Caco-2 (cell line): ENCODE measurements at regions not wholly inside any gene's neighbourhood (a gene's known extent, or its start where the extent isn't known, plus 50 kb on each side); places are given as distances from the start of the nearest gene placed in this dataset.

Experiments
- BruUV-seq: library from RNA; stranded (reverse); fragments of 400-500 nt; replicated peaks from 2 replicates; lab custom pipeline; 2021; lab: Mats Ljungman, UMichigan
- CTCF ChIA-PET: fragments of 300-600 bp; sonication (Branson Sonifier 250); formaldehyde crosslinking; loops from one replicate; lab custom pipeline; 2022; ENCODE audit warnings: antibody characterized with exemption; lab: Charles Lee
- POLR2A ChIA-PET: fragments of 300-600 bp; sonication (Branson Sonifier 250); formaldehyde crosslinking; loops from one replicate; lab custom pipeline; 2022; ENCODE audit warnings: antibody characterized with exemption; lab: Charles Lee
- DNase-seq, 2 experiments: peaks; one replicate each; pipeline versions ENCODE4 v3.0.0 to v3.0.0-alpha.2; 2020 to 2022
- H3K27me3 ChIP-seq: replicated peaks from 2 replicates; pipeline ENCODE4 v1.6.0; 2011; ENCODE audit warnings: low read length; ENCODE audit not compliant: control insufficient read depth, insufficient read depth
- H3K36me3 ChIP-seq: 2 replicates; pipeline ENCODE4 v1.5.1; 2011; ENCODE audit warnings: low read length; ENCODE audit not compliant: control insufficient read depth, insufficient read depth
- H3K4me1 ChIP-seq: fragments of 250-450 bp; sonication (Bioruptor Pico); 2 replicates; pipeline ENCODE4 v1.5.1; 2020; ENCODE audit warnings: mild to moderate bottlenecking
- H3K4me3 ChIP-seq: 2 replicates; pipeline ENCODE4 v1.5.1; 2011; ENCODE audit warnings: low read depth, mild to moderate bottlenecking, control low read depth, low read length
- H3K9me3 ChIP-seq: fragments of 250-450 bp; sonication (Bioruptor Pico); 2 replicates; pipeline ENCODE4 v1.5.1; 2020; ENCODE audit warnings: mild to moderate bottlenecking, moderate library complexity
- H3K27ac Mint-ChIP-seq: one replicate; pipeline ENCODE4 v1.8.0; 2022; ENCODE audit warnings: mixed read lengths; ENCODE audit not compliant: unreplicated experiment
- H3K27me3 Mint-ChIP-seq: one replicate; pipeline ENCODE4 v1.8.0; 2022; ENCODE audit warnings: mixed read lengths; ENCODE audit not compliant: insufficient read depth, unreplicated experiment
- H3K36me3 Mint-ChIP-seq: one replicate; pipeline ENCODE4 v1.8.0; 2022; ENCODE audit warnings: mild to moderate bottlenecking, mixed read lengths; ENCODE audit not compliant: insufficient read depth, unreplicated experiment
- H3K4me1 Mint-ChIP-seq: one replicate; pipeline ENCODE4 v1.8.0; 2022; ENCODE audit warnings: low read depth, mixed read lengths; ENCODE audit not compliant: unreplicated experiment
- H3K4me3 Mint-ChIP-seq: one replicate; pipeline ENCODE4 v1.8.0; 2022; ENCODE audit warnings: mild to moderate bottlenecking, moderate library complexity, mixed read lengths; ENCODE audit not compliant: unreplicated experiment
- H3K9me3 Mint-ChIP-seq: one replicate; pipeline ENCODE4 v1.8.0; 2022; ENCODE audit warnings: mixed read lengths; ENCODE audit not compliant: unreplicated experiment
- CTCF ChIP-seq, 2 experiments: fragments of 200-600 bp in 1 of 2; IDR thresholded peaks; 1 replicate in 1 of 2; 2 replicates in 1 of 2; pipeline versions ENCODE4 v1.5.1 to v1.8.0; 2011 to 2022; ENCODE audit warnings: antibody characterized with exemption in 1 of 2, control low read depth in 1 of 2, inconsistent platforms in 1 of 2, low read depth in 1 of 2, low read length in 1 of 2, mild to moderate bottlenecking in 1 of 2, moderate library complexity in 1 of 2; ENCODE audit not compliant: insufficient read depth in 1 of 2, severe bottlenecking in 1 of 2, unreplicated experiment in 1 of 2
- intact Hi-C: fragments of 100-400 bp; cut with micrococcal nuclease; formaldehyde crosslinking; loops from one replicate; pipeline ENCODE4 v1.10.0; 2022; ENCODE audit not compliant: unreplicated experiment

- H3K9me3 ChIP-seq = no peaks in the 10 kb centered on the region
- no peaks in the 10 kb centered on the region for H3K4me1 Mint-ChIP-seq
- H3K4me3 ChIP-seq = no peak overlapping the region
- intact Hi-C loops = no loop called here
- DNase-seq = no peak
- H3K9me3 Mint-ChIP-seq = no peaks in the 10 kb centered on the region
- BruUV-seq = no TSS peak
- no peaks in the 10 kb centered on the region for H3K4me1 ChIP-seq
- ChIA-PET POLR2A (no interaction called here), CTCF (no interaction called here)
- no peaks in the 10 kb centered on the region for H3K36me3 ChIP-seq
- TF ChIP-seq CTCF (IDR thresholded peaks at IDR 0.05; ENCODE audit: insufficient read depth in 1 of 2, low read depth in 1 of 2, low read length in 1 of 2, severe bottlenecking in 1 of 2, unreplicated experiment in 1 of 2) = no peak
- H3K4me3 Mint-ChIP-seq = no peak overlapping the region
- no peaks in the 10 kb centered on the region for H3K27me3 Mint-ChIP-seq
- H3K27ac Mint-ChIP-seq = no peak overlapping the region
- no peaks in the 10 kb centered on the region for H3K36me3 Mint-ChIP-seq
- no peaks in the 10 kb centered on the region for H3K27me3 ChIP-seq
Measured at GRCh38 chr16:52372313-52372712, 174.6 kb downstream of the TOX3 start.

- no peaks in the 10 kb centered on the region for H3K27me3 Mint-ChIP-seq
- POLR2A ChIA-PET = no interaction called here
- DNase-seq = no peak
- H3K27me3 ChIP-seq = no peaks in the 10 kb centered on the region
- H3K36me3 ChIP-seq = no peaks in the 10 kb centered on the region
- H3K4me1 Mint-ChIP-seq = no peaks in the 10 kb centered on the region
- H3K4me3 Mint-ChIP-seq = no peak overlapping the region
- intact Hi-C loops = no loop called here
- BruUV-seq = no TSS peak
- no peak for TF ChIP-seq CTCF (IDR thresholded peaks at IDR 0.05; ENCODE audit: insufficient read depth in 1 of 2, low read depth in 1 of 2, low read length in 1 of 2, severe bottlenecking in 1 of 2, unreplicated experiment in 1 of 2)
- H3K9me3 Mint-ChIP-seq = no peaks in the 10 kb centered on the region
- no peaks in the 10 kb centered on the region for H3K4me1 ChIP-seq
- H3K4me3 ChIP-seq = no peak overlapping the region
- H3K9me3 ChIP-seq = no peaks in the 10 kb centered on the region
- H3K36me3 Mint-ChIP-seq = no peaks in the 10 kb centered on the region
- CTCF ChIA-PET = no interaction called here
- H3K27ac Mint-ChIP-seq = no peak overlapping the region
Measured at GRCh38 chr16:52368859-52369258, 178.1 kb downstream of the TOX3 start.

- TF ChIP-seq CTCF (IDR thresholded peaks at IDR 0.05; ENCODE audit: insufficient read depth in 1 of 2, low read depth in 1 of 2, low read length in 1 of 2, severe bottlenecking in 1 of 2, unreplicated experiment in 1 of 2) = no peak
- no TSS peak for BruUV-seq
- Mint-ChIP-seq H3K4me1 (no peaks in the 10 kb centered on the region), H3K27ac (no peak overlapping the region), H3K27me3 (no peaks in the 10 kb centered on the region), H3K36me3 (no peaks in the 10 kb centered on the region), H3K4me3 (no peak overlapping the region), H3K9me3 (no peaks in the 10 kb centered on the region)
- Histone ChIP-seq H3K27me3 (no peaks in the 10 kb centered on the region), H3K4me1 (no peaks in the 10 kb centered on the region), H3K36me3 (no peaks in the 10 kb centered on the region), H3K4me3 (no peak overlapping the region), H3K9me3 (no peaks in the 10 kb centered on the region)
- intact Hi-C loops = no loop called here
- ChIA-PET CTCF (no interaction called here), POLR2A (no interaction called here)
- DNase-seq = no peak
Measured at GRCh38 chr16:52367821-52368220, 179.1 kb downstream of the TOX3 start.
